Prostate gland (tissue), 2 donors: ENCODE measurements at regions not wholly inside any gene's neighbourhood (a gene's known extent, or its start where the extent isn't known, plus 50 kb on each side); places are given as distances from the start of the nearest gene placed in this dataset.

Experiments
- DNase-seq: peaks from one replicate; pipeline ENCODE4 v3.0.0-alpha.2; 2019; ENCODE audit warnings: low spot score
- H3K27ac ChIP-seq, 2 donors: fragments of 200-600 bp; sonication (generic); 2 replicates each; pipeline ENCODE4 v1.5.1; 2017 to 2019
- H3K27me3 ChIP-seq: fragments of 200-600 bp; sonication (generic); replicated peaks from 2 replicates; pipeline ENCODE4 v1.5.1; 2019; ENCODE audit not compliant: insufficient read depth
- H3K36me3 ChIP-seq, 2 donors: fragments of 200-600 bp; sonication (generic); 1 replicate in 1 of 2; 2 replicates in 1 of 2; pipeline versions ENCODE4 v1.5.1 to v1.8.1; 2017 to 2019
- H3K4me1 ChIP-seq: fragments of 200-600 bp; sonication (generic); replicated peaks from 2 replicates; pipeline ENCODE4 v1.5.1; 2019
- H3K4me3 ChIP-seq, 2 donors: fragments of 200-600 bp; sonication (generic); 2 replicates each; pipeline ENCODE4 v1.5.1; 2017 to 2019
- H3K9me3 ChIP-seq: fragments of 200-600 bp; sonication (generic); 2 replicates; pipeline ENCODE4 v1.5.1; 2017
- CTCF ChIP-seq, 4 experiments: fragments of 200-600 bp in 2 of 4; fragments of 450-650 bp in 2 of 4; sonication (generic) in 2 of 4; IDR thresholded peaks; 1 replicate in 3 of 4; 2 replicates in 1 of 4; pipeline ENCODE4 v1.5.1; 2016 to 2019; ENCODE audit warnings: antibody characterized with exemption in 4 of 4, mild to moderate bottlenecking in 2 of 4, moderate library complexity in 2 of 4
- POLR2A ChIP-seq: fragments of 450-650 bp; IDR thresholded peaks from one replicate; pipeline ENCODE4 v1.6.1; 2016; ENCODE audit warnings: antibody characterized with exemption, mild to moderate bottlenecking
- POLR2AphosphoS5 ChIP-seq: sonication (generic); formaldehyde crosslinking; IDR thresholded peaks from one replicate; pipeline ENCODE4 v1.6.1; 2017; ENCODE audit warnings: antibody characterized with exemption
- WGBS: methylation state at CpG from one replicate; pipeline ENCODE4 v1.1.5; 2018; 5-methylcytosine and 5-hydroxymethylcytosine counted together
- intact Hi-C: fragments of 100-400 bp; cut with DNase I; formaldehyde crosslinking; loops from one replicate; pipeline ENCODE4 v1.14.2; 2022

DNA sequence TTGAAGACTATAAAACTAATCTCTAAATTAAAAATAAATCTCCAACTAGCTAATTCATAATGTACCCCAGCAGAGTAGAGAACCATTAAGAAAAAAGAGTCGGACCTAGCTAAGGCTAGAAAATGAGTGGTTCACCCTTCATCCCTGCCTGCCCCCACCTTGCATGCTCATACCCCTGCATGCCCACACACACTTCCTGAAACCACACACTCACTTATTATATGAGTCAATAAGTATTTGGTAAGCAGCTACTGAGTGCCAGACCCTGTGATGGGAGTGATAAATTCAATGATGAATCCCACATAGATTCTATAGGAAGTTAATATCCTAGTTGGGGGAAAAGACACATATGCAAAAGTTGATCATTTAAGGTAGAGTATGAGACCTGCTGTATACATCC is 152.9 kb upstream of the INHBA start:
- intact Hi-C loops: no loop called here
- Histone ChIP-seq H3K27ac (no peak overlapping the region), H3K36me3 (no peaks in the 10 kb centered on the region), H3K27me3 (no peaks in the 10 kb centered on the region), H3K4me3 (no peak overlapping the region), H3K9me3 (no peaks in the 10 kb centered on the region), H3K4me1 (no peaks in the 10 kb centered on the region)
- TF ChIP-seq POLR2A (no peak), CTCF (IDR thresholded peaks at IDR 0.05) (no peak), POLR2AphosphoS5 (no peak)
- DNase-seq: no peak
- 78% methylated on average over 1 of the region's 1 CpG for WGBS

- no peak overlapping the region for H3K4me3 ChIP-seq
- H3K36me3 ChIP-seq: no peaks in the 10 kb centered on the region
- no peak overlapping the region for H3K27ac ChIP-seq
- TF ChIP-seq POLR2A (no peak), POLR2AphosphoS5 (no peak), CTCF (IDR thresholded peaks at IDR 0.05) (no peak)
- no peak for DNase-seq
- no peaks in the 10 kb centered on the region for H3K4me1 ChIP-seq
- H3K9me3 ChIP-seq: no peaks in the 10 kb centered on the region
- intact Hi-C loops: no loop called here
- 94% methylated on average over 4 of the region's 4 CpGs for WGBS
- H3K27me3 ChIP-seq: no peaks in the 10 kb centered on the region
Observed at GRCh38 chr7:41847606-41848005, 144.7 kb upstream of the INHBA start.

DNA sequence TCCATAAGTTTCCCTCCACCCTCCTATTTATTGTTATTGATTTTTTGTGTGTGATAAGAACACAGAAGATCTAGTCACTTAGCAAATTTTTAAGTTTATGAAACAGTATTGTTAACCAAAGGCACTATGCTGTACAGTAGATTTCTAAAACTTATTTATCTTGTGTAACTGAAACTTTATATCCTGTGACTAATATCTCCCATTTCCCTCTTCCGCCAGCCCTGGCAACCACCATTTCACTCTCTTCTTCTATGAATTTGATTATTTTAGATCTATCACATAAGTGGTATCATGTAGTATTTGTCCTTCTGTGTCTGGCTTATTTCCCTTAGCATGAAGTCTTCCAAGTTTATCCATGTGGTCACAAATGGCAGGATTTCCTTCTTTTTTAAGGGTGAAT is 144.3 kb upstream of the INHBA start:
- H3K4me1 ChIP-seq: no peaks in the 10 kb centered on the region
- 86% methylated on average over 1 of the region's 1 CpG for WGBS
- intact Hi-C loops: no loop called here

GRCh38 chr7:41842956-41843355 is 140.1 kb upstream of the INHBA start:
- no peak for TF ChIP-seq CTCF (IDR thresholded peaks at IDR 0.05)
- TF ChIP-seq POLR2A: no peak
- TF ChIP-seq POLR2AphosphoS5: no peak
- 80% methylated on average over 4 of the region's 4 CpGs for WGBS
- intact Hi-C loops: no loop called here
- H3K4me3 ChIP-seq: no peak overlapping the region
- H3K4me1 ChIP-seq: no peaks in the 10 kb centered on the region
- no peaks in the 10 kb centered on the region for H3K36me3 ChIP-seq
- no peaks in the 10 kb centered on the region for H3K9me3 ChIP-seq
- H3K27me3 ChIP-seq: no peaks in the 10 kb centered on the region
- no peak overlapping the region for H3K27ac ChIP-seq
- no peak for DNase-seq

More for the DNA sequence above, 144.3 kb upstream of the INHBA start:
- no peak for TF ChIP-seq POLR2A
- no peak for TF ChIP-seq CTCF (IDR thresholded peaks at IDR 0.05)
- Histone ChIP-seq H3K4me3 (no peak overlapping the region), H3K27me3 (no peaks in the 10 kb centered on the region), H3K9me3 (no peaks in the 10 kb centered on the region), H3K27ac (no peak overlapping the region), H3K36me3 (no peaks in the 10 kb centered on the region)
- no peak for DNase-seq

DNA sequence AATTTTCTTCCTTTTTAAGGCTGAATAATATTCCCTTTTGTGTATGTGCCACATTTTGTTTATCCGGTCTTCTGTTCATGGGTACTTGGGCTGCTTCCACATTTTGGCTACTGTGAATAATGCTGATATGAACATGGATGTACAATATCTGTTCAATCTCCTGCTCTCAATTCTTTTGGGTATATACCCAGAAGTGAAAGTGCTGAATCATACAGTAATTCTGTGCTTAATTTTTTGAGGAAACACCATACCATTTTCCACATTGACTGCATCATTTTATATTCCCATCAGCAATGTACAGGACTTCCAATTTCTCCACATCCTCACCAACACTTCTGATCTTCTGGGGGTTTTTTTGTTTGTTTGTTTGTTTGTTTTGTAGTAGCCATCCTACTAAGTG is 135.0 kb upstream of the INHBA start:
- TF ChIP-seq CTCF (IDR thresholded peaks at IDR 0.05) (no peak), POLR2A (no peak), POLR2AphosphoS5 (no peak)
- no peaks in the 10 kb centered on the region for H3K4me1 ChIP-seq
- no peak for DNase-seq
- H3K9me3 ChIP-seq: no peaks in the 10 kb centered on the region
- 100% methylated on average over 1 of the region's 1 CpG for WGBS
- no peaks in the 10 kb centered on the region for H3K27me3 ChIP-seq
- intact Hi-C loops: no loop called here
- no peak overlapping the region for H3K27ac ChIP-seq
- no peaks in the 10 kb centered on the region for H3K36me3 ChIP-seq
- H3K4me3 ChIP-seq: no peak overlapping the region
